Astrocyte of the spinal cord (primary cell): ENCODE measurements at regions not wholly inside any gene's neighbourhood (a gene's known extent, or its start where the extent isn't known, plus 50 kb on each side); places are given as distances from the start of the nearest gene placed in this dataset.
A peak's percentile ranks its signal among the peaks of the same experiment; 100 is the strongest.
"Not testable (repeated sequence)": the region's sequence is repeated elsewhere in the genome, so short reads cannot be mapped to it uniquely, and the experiment has no call there.

ENCODE experiments used
- DNase-seq: peaks from one replicate; pipeline ENCODE4 v3.0.0; 2011; ENCODE audit warnings: low read depth, low spot score
- H3K4me3 ChIP-seq: 2 replicates; pipeline ENCODE4 v1.5.1; 2011; ENCODE audit warnings: low read depth, mild to moderate bottlenecking, low read length, moderate library complexity
- in situ Hi-C: cut with HindIII; loops from 2 replicates; pipeline ENCODE4 v1.10.0; 2017; ENCODE audit warnings: low sequenced_read_pairs
- TF ChIP-seq, protein P1 (sequence below): IDR thresholded peaks from 2 replicates; pipeline ENCODE4 v1.5.1; 2012; ENCODE audit warnings: low read depth, mild to moderate bottlenecking, low read length, inconsistent platforms

GRCh38 chr9:92224177-92224576, 69.3 kb downstream of the IARS1 start:
- TF ChIP-seq, protein P1, sequence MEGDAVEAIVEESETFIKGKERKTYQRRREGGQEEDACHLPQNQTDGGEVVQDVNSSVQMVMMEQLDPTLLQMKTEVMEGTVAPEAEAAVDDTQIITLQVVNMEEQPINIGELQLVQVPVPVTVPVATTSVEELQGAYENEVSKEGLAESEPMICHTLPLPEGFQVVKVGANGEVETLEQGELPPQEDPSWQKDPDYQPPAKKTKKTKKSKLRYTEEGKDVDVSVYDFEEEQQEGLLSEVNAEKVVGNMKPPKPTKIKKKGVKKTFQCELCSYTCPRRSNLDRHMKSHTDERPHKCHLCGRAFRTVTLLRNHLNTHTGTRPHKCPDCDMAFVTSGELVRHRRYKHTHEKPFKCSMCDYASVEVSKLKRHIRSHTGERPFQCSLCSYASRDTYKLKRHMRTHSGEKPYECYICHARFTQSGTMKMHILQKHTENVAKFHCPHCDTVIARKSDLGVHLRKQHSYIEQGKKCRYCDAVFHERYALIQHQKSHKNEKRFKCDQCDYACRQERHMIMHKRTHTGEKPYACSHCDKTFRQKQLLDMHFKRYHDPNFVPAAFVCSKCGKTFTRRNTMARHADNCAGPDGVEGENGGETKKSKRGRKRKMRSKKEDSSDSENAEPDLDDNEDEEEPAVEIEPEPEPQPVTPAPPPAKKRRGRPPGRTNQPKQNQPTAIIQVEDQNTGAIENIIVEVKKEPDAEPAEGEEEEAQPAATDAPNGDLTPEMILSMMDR: no peak
- no peak overlapping the region for H3K4me3 ChIP-seq
- DNase-seq: no peak
- in situ Hi-C loops: no loop called here

DNA sequence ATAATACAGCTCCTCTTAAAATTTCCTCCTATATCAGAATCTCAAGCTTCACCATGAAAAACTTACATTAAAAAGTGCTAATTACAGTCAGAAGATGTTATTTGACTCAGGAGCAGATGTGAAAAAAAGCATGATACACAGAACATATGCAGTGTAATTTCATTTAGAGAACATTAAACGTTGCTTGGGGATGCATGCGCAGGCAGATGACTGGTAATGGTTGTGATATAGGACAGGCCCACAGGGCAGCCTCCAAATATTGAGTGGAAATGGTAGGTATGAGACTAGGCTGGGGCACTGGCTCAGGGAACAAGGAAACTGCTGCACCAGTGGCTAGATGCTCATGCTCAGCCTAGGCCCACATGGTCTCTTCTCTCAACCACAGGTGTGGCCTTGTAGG, 69.7 kb downstream of the IARS1 start:
- H3K4me3 ChIP-seq: no peak overlapping the region
- in situ Hi-C loops: no loop called here
- TF ChIP-seq, protein P1: no peak
- no peak for DNase-seq

GRCh38 chr9:92208693-92209524, 84.6 kb downstream of the IARS1 start:
- in situ Hi-C loops: no loop called here
- H3K4me3 ChIP-seq: no peak overlapping the region
- TF ChIP-seq, protein P1: no peak
- DNase-seq: no peak

DNA sequence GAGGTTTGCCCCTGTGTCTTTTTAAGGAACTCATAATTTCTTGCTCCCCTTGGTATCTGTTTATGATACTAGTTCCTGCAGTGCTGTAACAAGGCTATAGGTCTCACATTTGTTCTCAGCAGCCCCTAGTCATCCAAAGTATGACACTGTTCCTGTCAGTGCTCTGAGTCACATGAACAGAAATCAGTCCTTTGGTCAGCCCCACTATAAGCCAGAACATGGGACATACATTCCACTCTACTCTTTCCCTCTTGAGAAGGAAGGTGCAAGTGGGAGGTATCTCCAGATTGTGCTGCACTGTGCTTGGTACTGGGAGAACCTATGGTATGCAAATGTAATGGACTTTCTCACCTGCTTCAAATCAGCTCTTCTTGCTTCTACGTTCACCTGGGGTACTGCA, 87.0 kb downstream of the IARS1 start:
- H3K4me3 ChIP-seq: no peak overlapping the region
- in situ Hi-C loops: no loop called here
- DNase-seq: peak; percentile 12
- TF ChIP-seq, protein P1: no peak

DNA sequence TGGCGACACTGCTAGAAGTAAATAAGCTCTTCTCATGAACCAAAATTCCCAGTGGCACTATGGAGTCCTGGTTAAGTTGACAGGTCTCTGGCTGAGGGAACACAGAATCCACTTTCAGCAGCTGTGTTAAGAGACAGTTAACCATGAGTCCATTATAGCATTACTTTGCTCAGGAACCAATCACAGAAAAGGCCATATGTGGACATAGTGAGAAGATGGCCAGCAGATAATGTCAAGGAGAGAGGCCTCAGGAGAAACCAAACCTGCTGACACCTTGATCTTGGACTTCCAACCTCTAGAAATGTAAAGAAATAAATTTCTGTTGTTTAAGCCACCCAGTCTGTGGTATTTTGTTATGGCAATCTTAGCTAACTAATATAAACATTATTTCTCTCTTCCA, 88.7 kb upstream of the SPTLC1 start:
- DNase-seq, H3K4me3 ChIP-seq, in situ Hi-C loops: not testable (repeated sequence)

DNA sequence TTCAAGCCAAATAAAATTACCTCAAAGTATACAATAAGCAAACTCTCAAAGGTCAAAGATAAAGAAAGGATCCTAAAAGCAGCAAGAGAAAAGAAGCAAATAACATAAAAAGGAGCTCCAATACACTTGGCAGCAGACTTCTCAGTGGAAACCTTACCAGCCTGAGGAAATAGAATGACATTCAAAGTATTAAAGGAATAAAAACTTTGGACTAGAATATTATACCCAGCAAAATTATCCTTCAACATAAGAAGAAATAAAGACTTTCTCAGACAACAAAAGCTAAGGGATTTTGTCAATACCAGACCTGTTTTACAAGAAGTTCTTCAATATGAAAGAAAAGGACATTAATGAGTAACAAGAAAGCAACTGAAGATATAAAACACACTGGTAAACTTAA, 83.0 kb upstream of the SPTLC1 start:
- in situ Hi-C loops, H3K4me3 ChIP-seq, DNase-seq: not testable (repeated sequence)

GRCh38 chr9:92196909-92197308, 81.7 kb upstream of the SPTLC1 start:
- DNase-seq: no peak
- in situ Hi-C loops: no loop called here
- no peak overlapping the region for H3K4me3 ChIP-seq
- TF ChIP-seq, protein P1: no peak

- DNase-seq: no peak
- in situ Hi-C loops: no loop called here
Measured at GRCh38 chr9:92196400-92196799, 81.2 kb upstream of the SPTLC1 start.

More at GRCh38 chr9:92196400-92196799, 81.2 kb upstream of the SPTLC1 start:
- TF ChIP-seq, protein P1: no peak
- H3K4me3 ChIP-seq: no peak overlapping the region
